Stimulated activated CD4-positive, alpha-beta T cell treated with anti-CD3 and anti-CD28 coated beads, Interleukin-12 subunit alpha, Interleukin-12 subunit beta, amount 100 ng/mL, for 48 hours (primary cell): ENCODE measurements at regions not wholly inside any gene's neighbourhood (a gene's known extent, or its start where the extent isn't known, plus 50 kb on each side); places are given as distances from the start of the nearest gene placed in this dataset.

Experiments
- DNase-seq, 3 donors: peaks; one replicate each; pipeline ENCODE4 v3.0.0-alpha.2; 2020; ENCODE audit warnings: low read depth in 2 of 3, low spot score in 1 of 3

GRCh38 chr7:136667584-136667983, 200.9 kb upstream of the CHRM2 start:
- no peak for DNase-seq

GRCh38 chr7:136665878-136666509, 202.5 kb upstream of the CHRM2 start:
- no peak for DNase-seq

GRCh38 chr7:136664537-136664936, 203.9 kb upstream of the CHRM2 start:
- no peak for DNase-seq

DNA sequence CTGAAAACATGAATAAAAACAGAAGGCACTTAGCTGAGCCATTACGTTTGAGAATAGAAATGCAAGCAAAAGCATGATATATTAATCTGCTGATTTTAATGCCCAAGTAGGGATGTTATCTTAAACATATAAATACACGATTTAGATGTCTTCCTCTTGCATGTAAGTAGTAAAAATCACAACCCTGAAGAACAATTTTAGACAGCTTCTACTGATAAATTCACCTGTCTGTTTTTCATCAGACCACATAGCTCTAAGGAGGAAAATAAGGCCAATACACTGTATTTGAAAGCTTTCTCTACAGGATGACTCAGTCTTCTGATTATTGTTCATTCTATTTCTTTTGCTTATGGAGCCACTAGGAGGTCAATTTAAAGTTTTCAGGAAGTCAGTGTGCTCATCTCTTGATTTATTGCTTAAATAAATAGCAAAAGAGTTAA, 210.9 kb upstream of the CHRM2 start:
- no peak for DNase-seq

DNA sequence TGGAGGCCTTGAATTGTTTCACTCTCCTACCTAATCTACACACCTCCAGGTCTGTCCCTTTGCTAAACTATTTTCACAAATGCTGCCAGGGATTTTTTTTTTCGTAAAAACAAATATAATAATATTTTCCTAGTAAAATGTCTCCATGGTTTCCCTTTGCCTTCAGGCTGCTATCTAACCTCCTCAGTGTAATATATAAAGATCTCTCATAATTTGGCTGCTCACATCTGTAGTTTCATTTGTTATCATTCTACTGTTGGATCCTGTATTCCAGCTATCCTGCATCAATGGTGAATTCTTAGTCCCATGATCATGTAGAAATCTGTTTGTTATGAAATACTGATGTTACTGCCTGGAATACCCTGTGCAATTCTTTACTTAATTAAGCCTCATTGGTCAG, 211.9 kb upstream of the CHRM2 start:
- no peak for DNase-seq

GRCh38 chr7:136655414-136655813, 213.0 kb upstream of the CHRM2 start:
- no peak for DNase-seq

- DNase-seq, result no peak
Measured at GRCh38 chr7:136654406-136654805, 214.0 kb upstream of the CHRM2 start.

DNA sequence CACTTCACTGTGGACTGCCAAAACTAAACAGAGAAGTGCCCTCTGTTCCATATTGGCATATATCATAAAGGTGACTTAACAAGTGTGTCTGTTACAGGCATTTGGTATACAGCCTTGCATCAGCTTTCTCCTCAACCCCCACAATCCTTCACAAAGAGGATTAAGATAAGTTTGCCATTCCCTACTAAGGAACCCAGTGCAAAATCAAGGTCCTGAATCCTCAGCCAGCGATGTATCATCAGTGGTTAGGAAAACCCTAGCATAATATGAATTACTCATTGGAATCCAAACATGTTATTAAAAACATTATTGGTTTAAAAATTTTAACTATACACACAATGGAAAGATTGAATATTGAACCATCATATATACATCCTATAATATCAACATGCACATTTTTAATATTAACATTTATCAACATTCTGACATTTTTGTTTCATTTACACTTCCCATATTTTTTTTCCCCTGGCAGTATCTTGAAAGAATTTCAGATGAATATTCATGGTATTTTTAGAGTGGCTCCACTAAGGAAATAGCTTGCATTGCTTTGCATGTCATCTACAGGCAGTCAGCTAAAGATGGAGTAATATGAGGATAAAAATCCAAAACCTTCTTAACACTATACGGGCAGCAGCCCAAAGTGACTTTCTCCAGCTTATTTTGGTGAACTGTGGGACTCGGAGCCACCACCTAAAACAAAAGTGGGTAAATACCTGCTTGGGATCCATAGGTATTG, 215.6 kb upstream of the CHRM2 start:
- DNase-seq, result no peak

- no peak for DNase-seq
Measured at GRCh38 chr7:136640977-136641376, 227.5 kb upstream of the CHRM2 start.

GRCh38 chr7:136637813-136638212, 230.6 kb upstream of the CHRM2 start:
- no peak for DNase-seq

DNA sequence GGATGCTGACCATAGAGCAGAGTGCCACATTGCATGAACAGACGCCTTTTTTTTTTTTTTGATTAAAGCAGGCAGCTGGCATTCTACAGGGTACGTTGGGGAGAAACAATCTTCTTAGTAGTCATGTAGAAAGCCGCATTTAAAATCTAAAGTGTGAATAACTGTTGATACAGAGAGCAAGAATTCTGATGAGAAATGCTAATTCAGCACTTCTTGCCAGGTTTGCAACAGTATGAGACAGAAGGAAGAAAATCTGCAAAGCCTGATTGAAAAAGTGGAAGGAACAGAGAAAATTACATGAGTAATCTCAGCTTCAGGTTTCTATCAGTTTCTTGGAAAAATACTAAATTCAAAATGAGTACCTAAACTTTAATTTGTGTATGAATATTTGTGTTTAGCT, 232.7 kb upstream of the CHRM2 start:
- no peak for DNase-seq

- no peak for DNase-seq
Measured at GRCh38 chr7:136618818-136619217, 249.6 kb upstream of the CHRM2 start.

DNA sequence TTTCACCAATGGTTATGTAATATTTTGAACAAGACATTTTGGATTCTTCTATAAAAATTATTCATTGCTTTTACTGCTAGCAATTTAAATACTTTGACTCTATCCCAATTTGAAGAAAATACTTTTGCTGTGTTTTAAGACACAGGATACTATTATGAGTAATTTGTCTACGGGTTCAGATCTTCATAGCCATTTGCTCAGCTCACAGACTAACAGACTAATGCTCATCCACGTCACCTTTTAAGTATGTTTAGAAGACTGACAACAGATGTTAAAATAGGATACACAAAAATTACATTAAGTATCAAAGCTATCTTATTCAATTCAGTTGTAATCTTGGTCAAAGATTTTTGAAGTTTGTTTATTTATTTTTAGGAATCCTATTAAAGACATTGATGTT, 251.3 kb upstream of the CHRM2 start:
- no peak for DNase-seq

- no peak for DNase-seq
Measured at GRCh38 chr7:136605532-136606329, 262.7 kb upstream of the CHRM2 start.

- no peak for DNase-seq
Measured at GRCh38 chr7:136601772-136602171, 266.7 kb upstream of the CHRM2 start.

GRCh38 chr7:136600475-136600874, 268.0 kb upstream of the CHRM2 start:
- DNase-seq, result no peak

GRCh38 chr7:136594739-136595144, 273.7 kb upstream of the CHRM2 start:
- DNase-seq, result no peak

DNA sequence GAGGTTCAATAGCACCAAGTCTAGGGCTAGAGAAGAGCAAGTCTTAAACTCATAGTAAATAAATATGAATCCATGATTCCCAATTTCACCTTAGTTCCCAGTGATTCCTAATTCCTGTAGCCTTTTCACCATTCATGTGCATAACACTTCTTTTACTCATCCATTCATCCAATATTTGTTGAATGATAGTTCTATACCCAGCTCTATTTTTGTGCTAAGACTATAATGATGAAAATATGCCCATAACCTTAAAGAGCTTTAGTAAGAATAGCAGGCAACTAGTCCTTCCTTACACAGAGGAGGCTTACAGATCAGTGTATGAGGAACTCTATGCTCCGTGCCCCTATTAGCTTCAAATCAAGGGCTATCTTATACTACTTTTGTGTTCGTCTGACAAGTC, 280.2 kb upstream of the CHRM2 start:
- no peak for DNase-seq

DNA sequence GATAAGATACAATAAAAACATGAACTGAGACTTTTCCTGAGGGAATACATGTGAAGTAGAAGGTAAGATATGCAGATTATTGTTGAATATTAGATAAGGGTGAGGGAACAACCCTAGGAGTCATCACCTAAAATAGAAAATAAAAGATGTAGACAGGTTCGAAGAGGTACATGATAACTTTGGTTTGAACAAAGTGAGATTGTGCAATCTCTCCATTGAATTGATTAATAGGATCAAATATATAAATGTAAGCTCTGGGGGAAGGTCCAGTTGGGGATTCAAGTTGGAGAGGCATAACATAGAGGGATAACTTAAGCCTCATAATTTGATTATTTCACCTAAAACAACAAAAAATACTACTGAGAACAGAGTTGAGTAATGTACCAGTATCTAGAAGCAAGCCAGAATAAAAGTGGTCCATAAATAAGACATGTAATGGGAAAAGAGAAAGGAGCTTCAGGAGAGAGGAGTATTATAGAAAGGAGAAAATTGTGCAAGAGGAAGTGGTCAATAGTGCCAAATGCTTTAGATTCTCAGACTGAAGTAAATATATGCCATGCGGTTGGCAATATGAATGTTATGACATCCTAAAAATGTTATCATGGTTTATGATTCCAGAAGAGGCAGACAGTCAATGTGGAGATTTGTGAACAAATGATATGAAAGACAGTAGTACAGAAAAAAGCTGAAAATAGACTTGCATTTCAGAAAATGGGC, 282.3 kb upstream of the CHRM2 start:
- no peak for DNase-seq

DNA sequence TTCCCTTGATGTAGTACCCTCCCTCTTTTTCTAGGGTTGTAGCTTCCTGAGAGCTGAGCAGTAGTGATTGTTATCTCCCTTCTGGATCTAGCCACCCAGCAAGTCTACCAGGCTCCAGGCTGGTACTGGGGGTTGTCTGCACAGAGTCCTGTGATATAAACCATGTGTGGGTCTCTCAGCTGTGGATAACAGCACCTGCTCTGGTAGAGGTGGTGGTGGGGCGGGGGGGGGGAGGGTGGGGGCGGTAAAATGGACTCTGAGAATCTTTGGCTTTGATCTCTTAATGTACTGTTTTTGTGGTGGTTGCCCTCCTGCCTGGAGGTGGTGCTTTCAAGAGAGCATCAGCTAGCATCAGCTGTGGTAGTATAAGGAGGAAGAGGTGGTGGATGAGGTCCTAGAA, 302.0 kb upstream of the CHRM2 start:
- DNase-seq, result no peak

GRCh38 chr7:136555933-136556332, 312.5 kb upstream of the CHRM2 start:
- DNase-seq, result no peak

GRCh38 chr7:136551618-136552017, 316.8 kb upstream of the CHRM2 start:
- DNase-seq, result no peak
